ENCODE measurements at regions not wholly inside any gene's neighbourhood (a gene's known extent, or its start where the extent isn't known, plus 50 kb on each side); places are given as distances from the start of the nearest gene placed in this dataset.

DNA sequence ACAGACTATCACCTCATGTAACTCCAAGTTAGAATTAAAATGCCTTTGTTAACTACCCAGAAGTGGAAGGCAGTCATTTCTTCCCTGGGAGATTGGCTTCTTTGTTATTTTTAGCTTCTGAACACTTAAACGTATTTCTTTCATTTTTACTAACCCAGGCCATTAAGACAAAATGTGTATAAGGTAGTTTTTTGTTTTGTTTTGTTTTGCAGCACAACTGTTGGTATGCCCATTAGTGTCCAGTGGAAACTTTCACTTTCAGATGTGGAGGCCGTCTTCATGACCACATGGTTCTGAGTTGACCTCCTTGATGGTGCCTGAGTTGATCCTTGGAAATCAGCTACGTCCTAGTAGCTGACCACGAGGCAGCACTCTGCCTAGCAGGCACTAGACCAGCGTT is 264.6 kb upstream of the ZNF608 start:
- no peak for DNase-seq (ENCODE audit: low read depth)

DNA sequence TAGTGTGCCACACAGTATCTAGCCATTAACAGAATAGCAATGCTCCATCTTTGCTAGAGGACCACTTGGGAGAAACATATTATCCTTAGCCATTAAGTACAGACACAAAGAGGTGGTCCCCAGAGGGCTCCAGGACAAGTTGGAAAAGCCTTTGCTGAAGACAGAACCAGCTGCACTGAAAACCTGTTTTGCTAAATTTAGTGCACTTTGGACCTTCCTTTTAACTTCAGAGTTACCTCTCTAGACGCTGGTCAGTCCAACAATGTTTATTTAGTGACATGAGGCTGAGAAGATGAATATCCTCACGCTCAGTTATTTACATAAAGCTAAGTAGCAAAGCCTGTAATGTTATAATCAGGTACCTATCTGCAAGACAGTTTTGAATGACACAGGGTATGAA is 265.0 kb upstream of the ZNF608 start:
- no peak for DNase-seq (ENCODE audit: low read depth)

DNA sequence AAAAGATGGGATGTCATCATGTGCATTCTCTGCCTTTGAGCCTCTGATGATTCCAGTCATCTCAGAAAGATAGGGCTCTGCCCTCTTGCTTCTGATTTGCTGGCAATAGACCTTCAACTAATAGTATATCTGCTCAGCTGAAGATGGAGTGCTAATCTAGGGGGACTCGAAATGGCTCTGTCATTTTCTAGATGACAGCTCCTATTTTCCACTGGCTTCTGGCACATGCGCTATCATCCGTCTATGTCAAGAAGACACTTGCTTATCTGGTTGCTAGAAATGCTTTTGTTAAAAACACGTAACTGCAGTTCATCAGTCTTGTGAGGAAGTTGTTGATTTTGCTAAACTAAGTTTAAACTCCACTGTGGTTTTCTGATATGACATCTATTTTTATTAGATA is 265.5 kb upstream of the ZNF608 start:
- no peak for DNase-seq (ENCODE audit: low read depth)

DNA sequence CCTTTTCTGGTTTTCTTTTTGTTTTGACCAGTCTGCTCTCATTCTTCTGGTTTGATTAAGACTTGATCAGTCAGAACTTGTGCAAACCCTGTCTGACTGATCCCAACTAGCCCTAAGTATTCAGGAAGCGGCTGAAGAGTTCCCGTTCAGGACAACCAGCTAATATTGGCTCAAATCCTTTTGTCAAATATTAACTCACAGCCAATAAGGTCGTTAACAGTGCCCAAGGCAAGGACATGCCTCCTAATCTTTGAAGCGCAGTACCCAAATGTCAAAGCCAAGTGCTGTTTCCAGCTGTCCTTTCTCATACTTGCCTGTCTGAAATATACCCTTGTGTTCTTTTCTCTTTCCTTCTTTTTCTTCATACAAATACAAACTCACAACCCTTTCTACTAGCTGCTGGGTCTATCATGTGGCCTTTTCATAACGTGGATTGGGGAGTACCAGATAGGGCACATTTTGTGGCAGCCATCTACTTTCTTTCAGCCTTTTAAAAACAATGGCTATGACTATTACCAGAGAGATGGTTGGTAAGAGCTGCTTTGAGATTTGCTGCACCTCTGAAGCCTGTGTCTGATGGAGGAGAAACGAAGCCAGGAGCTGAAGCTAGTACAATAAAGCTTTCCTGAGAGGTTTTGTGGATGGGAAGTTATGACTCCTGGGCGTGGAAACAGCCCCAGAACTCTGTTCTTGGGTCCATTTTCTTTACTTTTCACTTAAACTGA is 266.4 kb upstream of the ZNF608 start:
- DNase-seq (ENCODE audit: low read depth) = no peak

DNA sequence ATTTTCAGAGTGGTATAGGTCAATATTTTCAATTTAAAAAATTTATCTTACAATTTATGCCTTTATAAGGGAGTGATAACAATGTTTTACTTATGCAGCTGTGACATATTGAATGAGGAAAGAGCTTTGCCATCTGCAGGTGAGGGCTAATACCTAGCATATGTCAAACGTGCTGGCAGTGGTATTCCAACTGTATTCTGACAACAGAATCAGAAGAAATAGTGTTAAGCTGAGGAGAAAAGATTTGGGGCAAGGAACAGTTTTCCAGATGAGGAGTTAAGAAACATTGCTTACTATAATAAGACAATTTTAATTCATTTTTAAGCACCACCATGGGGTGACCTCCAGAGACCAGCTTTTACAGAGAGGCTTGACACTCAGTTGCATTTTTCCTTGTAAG is 267.8 kb upstream of the ZNF608 start:
- DNase-seq (ENCODE audit: low read depth) = no peak

DNA sequence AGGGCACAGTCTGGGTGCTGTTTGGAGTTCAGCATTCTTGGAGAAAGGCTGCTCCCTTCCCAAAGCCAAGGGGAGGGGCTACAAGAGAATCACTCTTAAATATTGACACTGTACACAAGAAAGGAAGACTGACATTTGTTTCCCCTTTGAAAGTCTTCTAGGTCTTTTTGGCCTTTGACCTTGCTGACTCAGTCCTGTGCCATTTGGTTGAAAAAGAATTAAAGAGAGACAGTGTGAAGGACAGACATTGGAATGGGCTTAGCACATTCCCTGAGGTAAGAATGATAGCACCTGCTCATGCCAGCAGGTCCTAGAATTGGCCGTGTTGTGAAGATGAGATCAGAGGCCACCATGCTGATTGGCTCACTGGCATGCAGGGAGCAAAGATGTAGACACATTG is 271.4 kb upstream of the ZNF608 start:
- DNase-seq (ENCODE audit: low read depth) = no peak

DNA sequence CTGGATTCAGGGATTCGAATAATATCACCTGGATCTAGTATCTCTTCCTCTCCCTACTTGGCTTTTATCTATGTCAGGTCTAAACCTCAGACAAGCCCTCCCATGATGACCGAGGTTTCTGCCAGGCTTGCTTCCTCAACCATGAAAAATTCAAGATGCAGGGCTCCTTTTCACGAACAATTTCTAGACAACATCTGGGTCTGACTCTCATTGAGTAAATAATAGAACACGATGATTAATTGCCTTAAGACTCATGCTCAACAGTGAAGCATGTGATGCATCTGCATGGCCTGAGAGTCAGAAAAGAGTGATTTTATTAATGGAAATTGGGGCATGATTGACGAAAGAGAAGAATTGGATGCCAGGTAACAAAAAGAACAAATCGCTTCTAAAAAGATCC is 277.2 kb upstream of the ZNF608 start:
- DNase-seq (ENCODE audit: low read depth) = no peak

DNA sequence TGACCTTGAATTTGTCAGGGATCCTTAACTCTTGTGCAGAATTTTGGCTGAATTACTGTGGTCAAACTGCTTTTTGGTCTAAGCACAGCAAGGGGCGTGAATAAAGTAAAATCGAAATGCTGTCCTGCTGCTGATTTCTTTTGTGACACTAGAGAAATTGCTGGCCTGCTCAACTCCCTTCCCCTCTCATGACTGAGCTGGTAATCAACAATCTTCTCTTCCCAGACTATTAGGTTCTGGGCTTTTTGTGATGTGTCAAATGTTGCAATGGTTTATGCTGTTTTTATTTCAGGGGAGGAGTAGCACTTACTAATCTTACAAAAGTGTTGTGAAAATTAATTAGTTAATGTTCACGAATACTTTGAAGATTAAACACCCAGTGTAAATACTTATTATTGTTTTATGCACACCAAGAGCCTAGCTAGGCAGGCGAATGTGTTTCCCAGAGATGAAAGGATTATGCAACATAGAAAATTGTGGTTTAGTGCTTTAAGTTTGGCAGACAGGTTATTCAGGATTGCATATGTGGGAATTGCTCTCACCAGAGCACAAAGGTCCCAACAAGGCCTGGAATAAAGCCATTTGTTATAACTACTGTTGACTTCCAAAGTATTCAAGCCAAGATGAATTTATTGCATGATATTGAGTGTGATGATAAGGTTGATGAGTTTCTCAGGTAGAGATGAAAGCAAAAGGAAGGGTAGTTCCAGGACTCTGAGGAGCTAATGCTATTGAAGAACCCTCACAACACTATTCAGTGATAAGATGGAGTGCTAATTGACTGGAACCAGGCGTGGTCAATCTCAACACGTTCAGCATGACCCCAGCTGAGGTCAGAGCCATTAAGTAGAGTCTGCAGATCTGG is 280.7 kb upstream of the ZNF608 start:
- peak; percentile 10 for DNase-seq (ENCODE audit: low read depth)

DNA sequence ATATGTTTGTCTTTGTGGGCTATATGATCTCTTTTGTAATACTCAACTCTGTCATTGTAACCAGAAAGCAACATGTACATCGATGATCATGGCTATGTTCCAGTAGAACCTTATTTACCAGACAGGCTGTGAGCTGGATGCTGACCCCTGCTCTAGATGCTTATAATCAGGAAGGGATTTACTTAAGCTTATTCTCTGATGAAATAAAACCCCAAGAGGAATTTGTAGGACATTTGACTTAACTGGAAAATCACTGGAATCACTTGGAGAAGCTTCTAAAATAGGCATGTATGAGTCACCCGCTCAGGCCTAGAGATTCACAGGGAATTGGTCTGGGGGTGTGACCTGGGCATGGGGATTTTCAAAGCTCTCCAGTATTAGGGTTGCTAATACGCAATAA is 285.8 kb upstream of the ZNF608 start:
- DNase-seq (ENCODE audit: low read depth) = peak; percentile 20

DNA sequence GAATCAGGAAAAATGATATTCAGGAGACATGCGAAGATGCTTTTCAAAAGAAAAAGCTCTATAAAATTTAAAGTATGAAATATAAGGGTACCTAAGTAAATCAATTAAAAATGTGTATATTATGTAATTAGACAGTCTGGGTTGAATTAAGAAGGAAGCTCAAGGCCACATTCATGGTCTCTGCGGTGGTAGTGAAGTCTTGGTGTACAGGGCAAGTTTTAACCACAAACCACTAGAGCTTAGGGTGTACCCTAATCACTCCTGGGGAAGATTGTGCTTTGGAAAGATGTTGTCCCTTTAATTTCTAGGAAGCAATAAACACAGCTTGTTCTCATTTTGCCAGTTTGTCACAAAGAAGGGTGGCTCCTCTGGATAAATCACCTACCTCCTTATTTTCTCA is 287.2 kb upstream of the ZNF608 start:
- no peak for DNase-seq (ENCODE audit: low read depth)

DNA sequence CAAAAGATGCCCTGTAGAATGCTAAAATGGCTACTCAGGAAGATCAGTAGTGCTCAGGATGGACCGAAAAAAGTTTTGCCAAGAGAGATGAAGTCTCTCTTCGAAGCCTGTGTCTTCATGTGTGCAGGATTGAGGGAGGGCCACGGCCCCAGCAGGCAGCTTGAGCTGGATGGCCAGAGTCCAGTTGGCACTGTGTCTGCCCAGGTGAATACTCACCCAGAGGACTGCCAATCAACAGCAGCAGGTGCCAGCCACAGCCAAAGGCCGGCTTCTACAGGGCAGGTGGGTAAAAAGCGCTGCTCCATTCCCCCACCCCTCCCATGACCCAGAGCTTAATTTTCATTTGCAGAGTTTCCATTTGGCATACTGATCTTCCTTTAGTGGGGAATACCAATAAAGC is 287.9 kb upstream of the ZNF608 start:
- no peak for DNase-seq (ENCODE audit: low read depth)

DNA sequence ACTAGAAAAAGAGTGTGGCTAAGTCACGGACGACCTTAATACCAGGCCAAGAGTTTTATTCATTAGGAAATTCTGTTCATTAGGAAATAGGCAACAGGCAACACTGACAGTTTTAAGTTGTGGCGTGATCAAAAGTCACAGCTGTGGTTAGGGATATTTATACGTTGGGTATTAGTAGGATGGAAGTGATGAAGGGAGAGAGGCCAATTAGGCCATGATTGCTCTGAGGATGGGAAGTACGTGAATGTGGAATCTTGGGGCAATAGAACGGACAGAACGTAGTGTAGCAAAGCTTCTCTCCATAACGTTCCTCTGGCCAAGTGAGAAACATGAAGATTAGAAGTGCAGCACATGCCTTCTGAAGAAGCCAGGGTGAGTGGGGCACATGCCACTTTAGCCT is 290.1 kb upstream of the ZNF608 start:
- DNase-seq (ENCODE audit: low read depth) = no peak

DNA sequence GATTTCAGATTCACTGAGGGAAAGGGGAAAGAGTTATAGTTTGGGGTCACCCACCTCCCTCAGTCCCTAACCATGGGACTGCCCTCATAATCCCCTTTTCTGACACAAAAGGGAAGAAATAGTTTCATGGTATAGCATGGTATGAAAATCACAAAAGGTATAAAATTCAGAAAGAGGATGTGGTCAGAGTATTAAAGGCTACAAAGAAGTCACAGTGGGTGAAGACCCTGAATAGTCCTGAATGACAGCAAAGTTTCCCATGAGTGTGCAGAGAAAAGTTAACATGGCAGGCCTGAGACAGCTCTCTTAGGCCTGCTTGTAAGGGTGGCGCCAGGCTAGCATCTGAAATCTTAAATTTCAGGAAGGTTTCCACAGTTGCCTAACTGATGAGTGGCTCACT is 290.6 kb upstream of the ZNF608 start:
- DNase-seq (ENCODE audit: low read depth) = no peak

DNA sequence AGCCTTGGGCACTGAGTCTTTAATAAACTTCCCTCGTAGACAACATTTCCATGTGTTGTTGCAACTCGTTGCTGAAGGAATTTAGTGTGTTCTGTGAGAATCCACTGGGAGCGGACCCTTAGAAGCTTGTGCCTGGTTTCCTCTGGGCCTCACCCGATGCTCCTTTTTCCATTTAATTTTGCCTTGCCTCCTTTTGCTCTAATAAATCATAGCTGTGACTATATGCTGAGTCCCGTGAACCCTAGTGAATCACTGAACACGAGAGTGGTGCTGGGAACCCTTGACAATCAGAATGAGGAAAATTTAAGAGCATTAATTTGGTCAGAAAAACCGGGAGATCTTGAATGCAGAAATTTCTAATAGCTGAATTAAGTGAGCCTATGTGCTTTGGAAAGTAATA is 291.1 kb upstream of the ZNF608 start:
- DNase-seq (ENCODE audit: low read depth) = no peak

DNA sequence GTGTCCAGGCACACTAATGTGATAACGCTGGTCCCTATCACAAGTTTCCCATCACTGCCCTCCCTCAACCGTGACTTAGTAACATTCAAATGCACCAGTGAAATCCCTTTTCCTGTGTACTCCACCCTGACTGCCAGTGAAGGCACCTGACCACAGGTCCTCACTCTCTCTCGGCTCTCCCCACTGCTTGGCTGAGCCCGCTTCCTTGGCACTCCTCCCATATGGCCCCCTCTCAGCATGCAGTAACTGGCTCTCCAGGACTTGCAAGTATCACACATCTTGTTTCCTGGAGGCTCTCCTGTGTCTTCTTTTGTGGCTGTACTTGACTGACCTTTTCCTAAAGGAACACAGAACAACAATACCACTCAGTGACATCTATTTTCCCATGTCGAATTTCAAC is 292.0 kb upstream of the ZNF608 start:
- DNase-seq (ENCODE audit: low read depth) = no peak

DNA sequence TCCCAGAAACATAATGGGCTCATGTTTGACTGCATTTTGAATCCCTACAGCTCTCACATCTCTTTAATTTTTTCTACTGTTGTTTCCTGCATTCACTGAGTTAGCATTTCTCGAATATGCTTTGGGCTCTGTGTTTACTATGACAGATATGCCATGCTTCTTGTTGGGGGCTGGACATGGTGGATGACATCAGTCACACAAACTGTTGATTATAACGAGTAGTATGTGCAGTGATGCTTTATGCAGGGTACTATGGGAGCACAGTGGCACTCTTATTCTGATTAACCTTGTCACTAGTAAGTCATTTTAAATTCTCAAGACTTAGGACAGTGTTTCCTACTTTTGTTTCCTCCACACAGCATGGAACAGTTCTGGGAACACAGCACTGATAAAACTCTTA is 295.4 kb upstream of the ZNF608 start:
- DNase-seq (ENCODE audit: low read depth) = no peak

DNA sequence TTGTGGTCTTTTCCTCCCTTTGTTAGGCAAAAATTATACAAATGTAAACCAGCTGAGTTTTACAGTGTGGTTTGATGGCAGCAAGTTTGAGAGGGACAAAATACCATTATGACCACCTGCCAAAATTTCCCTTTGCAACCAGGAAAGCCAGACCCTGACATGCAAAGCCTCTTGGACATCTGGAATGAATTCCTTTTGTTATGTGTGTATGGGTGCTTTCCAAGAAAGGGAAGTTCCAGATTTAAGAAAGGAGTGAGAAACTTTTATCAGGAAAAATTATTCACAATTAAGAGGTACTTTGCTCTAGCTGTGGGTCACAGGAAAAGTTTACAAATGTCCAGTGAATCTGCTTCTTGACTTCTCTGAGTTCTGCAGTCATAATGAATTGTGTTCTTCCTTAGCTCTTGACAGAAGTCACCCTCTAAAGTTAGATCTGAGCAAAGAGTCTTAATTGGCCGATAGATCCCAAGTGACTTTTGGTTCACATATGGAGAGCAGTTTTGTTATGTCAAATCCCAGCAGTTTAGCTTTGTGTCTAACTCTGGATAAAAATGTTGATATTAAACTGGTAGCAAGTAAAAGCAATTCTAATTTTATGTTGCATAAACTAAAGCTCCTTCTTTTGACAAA is 295.9 kb upstream of the ZNF608 start:
- DNase-seq (ENCODE audit: low read depth) = peak; percentile 48

DNA sequence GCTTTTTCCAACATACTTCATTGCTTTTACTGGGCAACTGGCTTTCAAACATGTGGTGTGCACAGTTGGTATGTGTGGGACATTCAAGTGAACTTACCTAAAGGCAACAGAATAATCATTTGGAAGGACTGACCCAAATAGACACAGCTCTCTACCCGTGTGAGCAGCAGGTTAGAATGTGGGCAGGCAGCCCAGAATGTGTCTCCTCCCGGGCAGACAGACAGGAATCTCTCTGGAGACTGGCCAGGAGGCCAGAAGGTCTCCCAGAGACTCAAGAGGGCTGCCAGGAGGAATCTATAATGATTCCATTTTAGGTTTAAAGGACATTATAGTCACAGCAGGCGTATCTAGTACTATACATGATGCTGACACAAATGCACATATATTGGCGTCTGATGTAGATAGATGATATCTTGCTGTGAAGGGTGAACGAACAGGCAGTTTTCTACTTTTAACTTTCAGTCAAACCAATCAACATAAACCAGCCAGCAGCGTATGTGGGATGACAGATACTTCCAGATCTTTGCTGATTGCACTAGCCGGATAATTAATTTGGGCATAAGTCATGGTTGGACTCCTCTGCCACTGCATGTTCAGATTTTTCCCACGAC is 297.4 kb upstream of the ZNF608 start:
- DNase-seq (ENCODE audit: low read depth) = peak; percentile 42

DNA sequence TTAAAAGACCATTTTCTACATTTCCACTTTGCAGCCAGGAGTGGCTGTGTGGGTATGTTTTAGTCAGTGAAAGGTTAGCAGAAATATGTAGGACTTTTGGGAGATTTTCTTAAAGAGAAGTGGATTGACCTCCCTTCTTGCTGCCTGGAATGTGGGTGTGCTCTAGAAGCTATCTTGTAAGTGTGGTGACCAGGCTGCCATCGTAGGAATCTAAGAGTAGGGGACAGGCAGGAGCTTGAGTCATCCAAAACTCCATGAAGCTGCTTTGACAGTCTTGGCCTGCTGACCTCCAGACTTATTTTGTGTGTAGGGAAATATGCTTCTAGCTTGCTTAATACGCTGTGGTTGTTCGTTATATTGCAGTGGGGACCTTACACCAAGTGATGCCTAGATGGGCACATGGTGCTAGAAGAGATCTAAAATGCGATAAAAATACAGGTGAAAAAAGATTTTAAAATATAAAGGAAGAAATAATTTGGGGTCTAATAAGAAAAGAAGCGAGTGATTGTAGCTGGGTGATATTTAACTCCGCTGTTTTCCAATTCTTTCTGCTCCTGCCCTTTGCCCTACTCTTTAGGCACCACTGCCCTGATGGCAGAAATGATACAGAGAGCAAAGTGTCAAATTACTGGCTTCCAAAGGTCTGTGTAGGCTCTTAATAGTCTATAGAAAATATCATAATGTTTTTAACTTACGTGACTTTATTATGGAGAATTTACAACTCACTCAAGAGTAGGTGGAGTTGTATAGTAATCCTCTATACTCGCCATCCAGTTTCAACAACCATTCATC is 298.2 kb upstream of the ZNF608 start:
- DNase-seq (ENCODE audit: low read depth) = no peak

DNA sequence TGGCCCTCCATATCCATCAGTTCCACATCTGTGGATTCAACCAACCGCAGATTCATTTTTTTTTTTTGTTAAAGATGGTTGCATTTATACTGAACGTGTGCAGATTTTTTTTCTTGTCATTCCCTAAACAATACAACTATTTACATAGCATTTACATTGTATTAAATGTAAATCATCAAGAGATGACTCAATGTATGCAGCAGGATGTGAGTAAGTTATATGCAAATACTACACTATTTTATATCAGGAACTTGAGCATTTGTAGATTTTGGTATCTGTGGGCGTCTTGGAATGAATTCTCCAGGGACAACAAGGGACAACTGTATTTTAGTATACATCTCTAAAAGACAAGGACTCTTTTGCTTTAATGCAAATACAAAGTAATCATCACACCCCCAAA is 299.2 kb upstream of the ZNF608 start:
- no peak for DNase-seq (ENCODE audit: low read depth)

DNA sequence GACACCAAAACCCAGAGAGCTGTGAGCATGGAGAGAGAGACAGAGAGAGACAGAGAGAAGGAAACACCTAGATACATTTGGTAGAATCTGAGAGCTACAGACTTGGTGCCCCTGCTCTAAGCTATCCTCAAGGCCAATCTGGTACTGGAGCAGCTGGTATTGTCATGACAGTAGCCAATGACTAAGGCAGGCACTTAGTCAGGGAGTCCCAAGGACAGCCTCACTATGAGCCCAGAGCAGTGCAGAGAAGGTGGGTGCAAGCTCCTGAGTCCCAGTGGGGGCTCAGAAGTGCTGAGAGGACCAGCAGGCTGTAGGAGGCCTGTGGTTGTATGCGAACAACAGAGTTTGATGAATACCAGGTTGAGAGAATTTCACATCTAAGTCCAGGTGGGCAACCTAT is 300.4 kb upstream of the ZNF608 start:
- no peak for DNase-seq (ENCODE audit: low read depth)

DNA sequence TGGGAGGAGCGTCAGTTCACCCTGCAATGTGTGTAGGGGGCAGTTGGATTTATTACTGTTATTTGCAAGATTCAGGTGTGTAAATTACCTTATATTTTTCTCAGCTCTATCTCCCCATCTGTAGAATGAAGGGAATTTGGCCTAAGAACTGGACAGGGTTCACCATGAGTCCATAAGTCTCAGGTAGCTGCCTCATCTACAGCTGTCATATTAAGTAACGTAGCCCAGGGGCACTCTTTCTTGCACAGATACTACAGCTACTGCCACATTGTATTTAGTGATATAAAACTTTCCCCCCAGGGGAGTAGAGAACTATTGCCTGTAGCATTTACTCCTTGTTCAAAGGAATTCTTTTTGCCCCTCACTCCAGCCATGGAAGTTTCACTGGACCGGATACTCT is 301.4 kb upstream of the ZNF608 start:
- DNase-seq (ENCODE audit: low read depth) = no peak
